Fibroblast of skin of abdomen (primary cell): ENCODE measurements at regions not wholly inside any gene's neighbourhood (a gene's known extent, or its start where the extent isn't known, plus 50 kb on each side); places are given as distances from the start of the nearest gene placed in this dataset.

Experiments used
- DNase-seq: peaks from one replicate; pipeline ENCODE4 v3.0.0-alpha.2; 2013

- DNase-seq = no peak
Observed at GRCh38 chr2:79453918-79454317, 58.9 kb upstream of the CTNNA2 start.

GRCh38 chr2:79452651-79453050, 60.2 kb upstream of the CTNNA2 start:
- no peak for DNase-seq

GRCh38 chr2:79447463-79447862, 65.4 kb upstream of the CTNNA2 start:
- DNase-seq = no peak

GRCh38 chr2:79446313-79446712, 66.5 kb upstream of the CTNNA2 start:
- DNase-seq = no peak

GRCh38 chr2:79437433-79438267, 75.2 kb upstream of the CTNNA2 start:
- DNase-seq = no peak

- DNase-seq = no peak
Observed at GRCh38 chr2:79434362-79434761, 78.5 kb upstream of the CTNNA2 start.

GRCh38 chr2:79432731-79433146, 80.1 kb upstream of the CTNNA2 start:
- no peak for DNase-seq

GRCh38 chr2:79428745-79429144, 84.1 kb upstream of the CTNNA2 start:
- DNase-seq = no peak

GRCh38 chr2:79414690-79415089, 98.2 kb upstream of the CTNNA2 start:
- DNase-seq = no peak

- DNase-seq = no peak
Observed at GRCh38 chr2:79394485-79394859, 118.4 kb upstream of the CTNNA2 start.

GRCh38 chr2:79393806-79394484, 118.9 kb upstream of the CTNNA2 start:
- DNase-seq = no peak

GRCh38 chr2:79393107-79393685, 119.7 kb upstream of the CTNNA2 start:
- no peak for DNase-seq

GRCh38 chr2:79389481-79389880, 123.4 kb upstream of the CTNNA2 start:
- DNase-seq = no peak

- no peak for DNase-seq
Observed at GRCh38 chr2:79388024-79388423, 124.8 kb upstream of the CTNNA2 start.

- DNase-seq = no peak
Observed at GRCh38 chr2:79387431-79387830, 125.4 kb upstream of the CTNNA2 start.

- no peak for DNase-seq
Observed at GRCh38 chr2:79383681-79384080, 129.2 kb upstream of the CTNNA2 start.

GRCh38 chr2:79375817-79376216, 137.0 kb upstream of the CTNNA2 start:
- no peak for DNase-seq

- no peak for DNase-seq
Observed at GRCh38 chr2:79373358-79374130, 139.3 kb upstream of the CTNNA2 start.

- DNase-seq = no peak
Observed at GRCh38 chr2:79370976-79371538, 141.8 kb upstream of the CTNNA2 start.

- no peak for DNase-seq
Observed at GRCh38 chr2:79369127-79369526, 143.7 kb upstream of the CTNNA2 start.

- DNase-seq = no peak
Observed at GRCh38 chr2:79368116-79368630, 144.7 kb upstream of the CTNNA2 start.

GRCh38 chr2:79359419-79359818, 153.4 kb upstream of the CTNNA2 start:
- no peak for DNase-seq
